WTC11 (cell line): ENCODE measurements at regions not wholly inside any gene's neighbourhood (a gene's known extent, or its start where the extent isn't known, plus 50 kb on each side); places are given as distances from the start of the nearest gene placed in this dataset.

Experiments
- FOXK1 ChIP-seq: sonication (generic); formaldehyde crosslinking; IDR thresholded peaks from 2 replicates; pipeline ENCODE4 v1.8.0; 2022; ENCODE audit warnings: mild to moderate bottlenecking, moderate library complexity, missing genetic modification reagents
- FOXP1 ChIP-seq: sonication (generic); formaldehyde crosslinking; IDR thresholded peaks from 2 replicates; pipeline ENCODE4 v1.8.0; 2022; ENCODE audit warnings: missing genetic modification reagents, mild to moderate bottlenecking, moderate library complexity, borderline replicate concordance
- GABPB1 ChIP-seq: sonication (generic); formaldehyde crosslinking; IDR thresholded peaks from 2 replicates; pipeline ENCODE4 v1.8.1; 2023; ENCODE audit warnings: mild to moderate bottlenecking, missing genetic modification reagents
- SP1 ChIP-seq: sonication (generic); formaldehyde crosslinking; conservative IDR thresholded peaks from 2 replicates; pipeline ENCODE4 v1.8.1; 2022; ENCODE audit warnings: missing genetic modification reagents
- ZBTB21 ChIP-seq: sonication (generic); formaldehyde crosslinking; IDR thresholded peaks from 2 replicates; pipeline ENCODE4 v1.8.1; 2023; ENCODE audit warnings: mild to moderate bottlenecking, missing genetic modification reagents, borderline replicate concordance
- ZNF121 ChIP-seq: sonication (generic); formaldehyde crosslinking; IDR thresholded peaks from 2 replicates; pipeline ENCODE4 v1.8.0; 2023; ENCODE audit warnings: missing genetic modification reagents
- ZNF396 ChIP-seq: fragments of 250-450 bp; sonication (Bioruptor Pico); IDR thresholded peaks from 2 replicates; pipeline ENCODE4 v1.8.0; 2021; ENCODE audit warnings: mild to moderate bottlenecking, moderate library complexity, borderline replicate concordance
- TF ChIP-seq, protein P1 (sequence below): fragments of 200-600 bp; IDR thresholded peaks from 2 replicates; pipeline ENCODE4 v1.8.0; 2022; ENCODE audit warnings: antibody characterized with exemption
- TF ChIP-seq, protein P2 (sequence below): sonication (generic); formaldehyde crosslinking; IDR thresholded peaks from 2 replicates; pipeline ENCODE4 v1.8.0; 2022; ENCODE audit warnings: mild to moderate bottlenecking, missing genetic modification reagents
- TF ChIP-seq, protein P3 (sequence below): fragments of 250-450 bp; sonication (Bioruptor Pico); IDR thresholded peaks from 2 replicates; pipeline ENCODE4 v1.9.0; 2021; ENCODE audit warnings: moderate library complexity, mild to moderate bottlenecking, inconsistent platforms, borderline replicate concordance
- TF ChIP-seq, protein P4 (sequence below): sonication (generic); formaldehyde crosslinking; IDR thresholded peaks from 2 replicates; pipeline ENCODE4 v1.8.1; 2023; ENCODE audit warnings: mild to moderate bottlenecking, missing genetic modification reagents
- TF ChIP-seq, protein P5 (sequence below): sonication (generic); formaldehyde crosslinking; IDR thresholded peaks from 2 replicates; pipeline ENCODE4 v1.8.1; 2022; ENCODE audit warnings: low read depth, mild to moderate bottlenecking, moderate library complexity, missing genetic modification reagents, borderline replicate concordance
- TF ChIP-seq, protein P6 (sequence below): sonication (generic); formaldehyde crosslinking; IDR thresholded peaks from 2 replicates; pipeline ENCODE4 v1.8.0; 2022; ENCODE audit warnings: mild to moderate bottlenecking, missing genetic modification reagents

DNA sequence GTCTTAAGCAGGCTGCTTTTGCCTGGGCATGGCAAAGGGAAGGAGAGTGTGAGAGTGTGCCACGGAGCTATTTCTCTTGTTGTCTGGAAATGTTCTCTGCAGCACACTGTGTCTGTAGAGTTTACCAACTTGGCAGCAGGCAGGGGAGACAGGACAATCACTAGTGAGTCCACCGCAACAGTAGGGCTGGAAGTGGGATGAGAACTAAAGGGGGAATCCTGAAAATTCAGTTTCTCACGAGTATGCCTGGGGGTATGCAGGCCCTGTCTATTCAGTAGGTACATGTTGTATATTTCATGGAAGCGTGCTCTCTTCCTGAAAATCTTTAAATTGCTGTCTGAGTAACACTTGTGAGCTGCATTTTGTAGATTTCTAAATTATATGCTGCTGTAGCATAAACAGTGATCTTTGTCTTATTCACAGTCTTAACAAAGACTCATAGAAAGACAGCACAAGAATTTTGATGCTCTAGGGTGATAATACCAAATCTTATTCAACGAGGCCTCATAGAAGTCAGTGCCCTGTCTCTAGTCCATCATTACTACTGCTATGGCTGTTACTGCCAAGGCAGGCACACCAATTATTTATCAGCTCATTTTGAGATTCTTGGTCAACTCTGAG is 200.4 kb upstream of the LEF1 start:
- TF ChIP-seq, protein P1, sequence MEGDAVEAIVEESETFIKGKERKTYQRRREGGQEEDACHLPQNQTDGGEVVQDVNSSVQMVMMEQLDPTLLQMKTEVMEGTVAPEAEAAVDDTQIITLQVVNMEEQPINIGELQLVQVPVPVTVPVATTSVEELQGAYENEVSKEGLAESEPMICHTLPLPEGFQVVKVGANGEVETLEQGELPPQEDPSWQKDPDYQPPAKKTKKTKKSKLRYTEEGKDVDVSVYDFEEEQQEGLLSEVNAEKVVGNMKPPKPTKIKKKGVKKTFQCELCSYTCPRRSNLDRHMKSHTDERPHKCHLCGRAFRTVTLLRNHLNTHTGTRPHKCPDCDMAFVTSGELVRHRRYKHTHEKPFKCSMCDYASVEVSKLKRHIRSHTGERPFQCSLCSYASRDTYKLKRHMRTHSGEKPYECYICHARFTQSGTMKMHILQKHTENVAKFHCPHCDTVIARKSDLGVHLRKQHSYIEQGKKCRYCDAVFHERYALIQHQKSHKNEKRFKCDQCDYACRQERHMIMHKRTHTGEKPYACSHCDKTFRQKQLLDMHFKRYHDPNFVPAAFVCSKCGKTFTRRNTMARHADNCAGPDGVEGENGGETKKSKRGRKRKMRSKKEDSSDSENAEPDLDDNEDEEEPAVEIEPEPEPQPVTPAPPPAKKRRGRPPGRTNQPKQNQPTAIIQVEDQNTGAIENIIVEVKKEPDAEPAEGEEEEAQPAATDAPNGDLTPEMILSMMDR, result no peak
- no peak for TF ChIP-seq ZBTB21 (CRISPR knock-in tag)
- TF ChIP-seq FOXP1, result no peak
- no peak for TF ChIP-seq GABPB1
- no peak for TF ChIP-seq SP1
- TF ChIP-seq, protein P2, sequence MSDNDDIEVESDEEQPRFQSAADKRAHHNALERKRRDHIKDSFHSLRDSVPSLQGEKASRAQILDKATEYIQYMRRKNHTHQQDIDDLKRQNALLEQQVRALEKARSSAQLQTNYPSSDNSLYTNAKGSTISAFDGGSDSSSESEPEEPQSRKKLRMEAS, result no peak
- no peak for TF ChIP-seq ZNF396 (CRISPR knock-in tag)
- TF ChIP-seq, protein P3, sequence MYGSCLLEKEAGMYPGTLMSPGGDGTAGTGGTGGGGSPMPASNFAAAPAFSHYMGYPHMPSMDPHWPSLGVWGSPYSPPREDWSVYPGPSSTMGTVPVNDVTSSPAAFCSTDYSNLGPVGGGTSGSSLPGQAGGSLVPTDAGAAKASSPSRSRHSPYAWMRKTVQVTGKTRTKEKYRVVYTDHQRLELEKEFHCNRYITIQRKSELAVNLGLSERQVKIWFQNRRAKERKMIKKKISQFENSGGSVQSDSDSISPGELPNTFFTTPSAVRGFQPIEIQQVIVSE (CRISPR knock-in tag), result no peak
- TF ChIP-seq, protein P4, sequence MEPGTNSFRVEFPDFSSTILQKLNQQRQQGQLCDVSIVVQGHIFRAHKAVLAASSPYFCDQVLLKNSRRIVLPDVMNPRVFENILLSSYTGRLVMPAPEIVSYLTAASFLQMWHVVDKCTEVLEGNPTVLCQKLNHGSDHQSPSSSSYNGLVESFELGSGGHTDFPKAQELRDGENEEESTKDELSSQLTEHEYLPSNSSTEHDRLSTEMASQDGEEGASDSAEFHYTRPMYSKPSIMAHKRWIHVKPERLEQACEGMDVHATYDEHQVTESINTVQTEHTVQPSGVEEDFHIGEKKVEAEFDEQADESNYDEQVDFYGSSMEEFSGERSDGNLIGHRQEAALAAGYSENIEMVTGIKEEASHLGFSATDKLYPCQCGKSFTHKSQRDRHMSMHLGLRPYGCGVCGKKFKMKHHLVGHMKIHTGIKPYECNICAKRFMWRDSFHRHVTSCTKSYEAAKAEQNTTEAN (CRISPR knock-in tag), result no peak
- TF ChIP-seq, protein P5, sequence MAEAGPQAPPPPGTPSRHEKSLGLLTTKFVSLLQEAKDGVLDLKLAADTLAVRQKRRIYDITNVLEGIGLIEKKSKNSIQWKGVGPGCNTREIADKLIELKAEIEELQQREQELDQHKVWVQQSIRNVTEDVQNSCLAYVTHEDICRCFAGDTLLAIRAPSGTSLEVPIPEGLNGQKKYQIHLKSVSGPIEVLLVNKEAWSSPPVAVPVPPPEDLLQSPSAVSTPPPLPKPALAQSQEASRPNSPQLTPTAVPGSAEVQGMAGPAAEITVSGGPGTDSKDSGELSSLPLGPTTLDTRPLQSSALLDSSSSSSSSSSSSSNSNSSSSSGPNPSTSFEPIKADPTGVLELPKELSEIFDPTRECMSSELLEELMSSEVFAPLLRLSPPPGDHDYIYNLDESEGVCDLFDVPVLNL (CRISPR knock-in tag), result no peak
- TF ChIP-seq ZNF121, result no peak
- TF ChIP-seq, protein P6, sequence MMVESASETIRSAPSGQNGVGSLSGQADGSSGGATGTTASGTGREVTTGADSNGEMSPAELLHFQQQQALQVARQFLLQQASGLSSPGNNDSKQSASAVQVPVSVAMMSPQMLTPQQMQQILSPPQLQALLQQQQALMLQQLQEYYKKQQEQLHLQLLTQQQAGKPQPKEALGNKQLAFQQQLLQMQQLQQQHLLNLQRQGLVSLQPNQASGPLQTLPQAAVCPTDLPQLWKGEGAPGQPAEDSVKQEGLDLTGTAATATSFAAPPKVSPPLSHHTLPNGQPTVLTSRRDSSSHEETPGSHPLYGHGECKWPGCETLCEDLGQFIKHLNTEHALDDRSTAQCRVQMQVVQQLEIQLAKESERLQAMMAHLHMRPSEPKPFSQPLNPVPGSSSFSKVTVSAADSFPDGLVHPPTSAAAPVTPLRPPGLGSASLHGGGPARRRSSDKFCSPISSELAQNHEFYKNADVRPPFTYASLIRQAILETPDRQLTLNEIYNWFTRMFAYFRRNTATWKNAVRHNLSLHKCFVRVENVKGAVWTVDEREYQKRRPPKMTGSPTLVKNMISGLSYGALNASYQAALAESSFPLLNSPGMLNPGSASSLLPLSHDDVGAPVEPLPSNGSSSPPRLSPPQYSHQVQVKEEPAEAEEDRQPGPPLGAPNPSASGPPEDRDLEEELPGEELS (CRISPR knock-in tag), result no peak
- TF ChIP-seq FOXK1, result no peak
